Stomach (tissue), 8 donors: ENCODE measurements at regions not wholly inside any gene's neighbourhood (a gene's known extent, or its start where the extent isn't known, plus 50 kb on each side); places are given as distances from the start of the nearest gene placed in this dataset.
A peak's percentile ranks its signal among the peaks of the same experiment; 100 is the strongest.

ENCODE experiments used
- DNase-seq, 2 donors: peaks; one replicate each; pipeline versions ENCODE4 v3.0.0 to v3.0.0-alpha.2; 2013 to 2019
- H3K27ac ChIP-seq, 5 donors: fragments of 200-600 bp in 4 of 5; sonication (generic) in 4 of 5; one replicate each; pipeline ENCODE4 v1.5.1; 2013 to 2019; ENCODE audit warnings: mild to moderate bottlenecking in 1 of 5, moderate library complexity in 1 of 5
- H3K27me3 ChIP-seq, 3 donors: fragments of 200-600 bp; sonication (generic); one replicate each; pipeline ENCODE4 v1.5.1; 2017 to 2019; ENCODE audit warnings: mixed run types in 1 of 3
- H3K36me3 ChIP-seq, 4 donors: fragments of 200-600 bp; sonication (generic); 1 replicate in 3 of 4; 2 replicates in 1 of 4; pipeline ENCODE4 v1.5.1; 2016 to 2019
- H3K4me1 ChIP-seq, 4 donors: fragments of 200-600 bp; sonication (generic); one replicate each; pipeline ENCODE4 v1.5.1; 2016 to 2019
- H3K4me3 ChIP-seq, 4 donors: fragments of 200-600 bp; sonication (generic) in 3 of 4; one replicate each; pipeline ENCODE4 v1.5.1; 2016 to 2019; ENCODE audit warnings: mild to moderate bottlenecking in 1 of 4
- H3K9me3 ChIP-seq, 4 donors: fragments of 200-600 bp; sonication (generic); one replicate each; pipeline ENCODE4 v1.5.1; 2016 to 2019
- CTCF ChIP-seq, 7 experiments: fragments of 450-650 bp in 4 of 7; fragments of 200-600 bp in 3 of 7; sonication (generic) in 3 of 7; IDR thresholded peaks; one replicate each; pipeline ENCODE4 v1.5.1; 2016 to 2019; ENCODE audit warnings: antibody characterized with exemption in 7 of 7, control low read depth in 2 of 7, mild to moderate bottlenecking in 1 of 7
- EP300 ChIP-seq: sonication (generic); formaldehyde crosslinking; IDR thresholded peaks from one replicate; pipeline ENCODE4 v1.6.1; 2017; ENCODE audit warnings: antibody characterized with exemption
- POLR2A ChIP-seq, 4 donors: fragments of 450-650 bp; IDR thresholded peaks; one replicate each; pipeline ENCODE4 v1.6.1; 2016; ENCODE audit warnings: antibody characterized with exemption in 4 of 4, control low read depth in 2 of 4, mild to moderate bottlenecking in 1 of 4, moderate library complexity in 1 of 4
- POLR2AphosphoS5 ChIP-seq, 3 donors: sonication (generic); formaldehyde crosslinking; IDR thresholded peaks; one replicate each; pipeline ENCODE4 v1.6.1; 2016; ENCODE audit warnings: antibody characterized with exemption in 3 of 3
- WGBS, 5 donors: extraction: QIAGEN DNeasy Blood & Tissue Kit in 3 of 5; methylation state at CpG; one replicate each; pipeline versions ENCODE4 v1.1.5 to v1.1.7; 2013 to 2018; 5-methylcytosine and 5-hydroxymethylcytosine counted together
- intact Hi-C: fragments of 100-400 bp; cut with DNase I; formaldehyde crosslinking; loops from one replicate; pipeline ENCODE4 v1.15.1; 2023; ENCODE audit warnings: low total_unique reads
- donor health status: healthy with polysubstance abuse.
- donor health status: Bipolar disorder and iron deficiency.
- donor health status: healthy.

- no peaks in the 10 kb centered on the region for H3K27me3 ChIP-seq
- no peak overlapping the region for H3K4me3 ChIP-seq
- H3K27ac ChIP-seq, result no peak overlapping the region
- intact Hi-C loops, result no loop called here
- TF ChIP-seq EP300, result no peak
- no peak for TF ChIP-seq POLR2AphosphoS5 (IDR thresholded peaks at IDR 0.05)
- no peak for TF ChIP-seq POLR2A (IDR thresholded peaks at IDR 0.05)
- no peaks in the 10 kb centered on the region for H3K36me3 ChIP-seq
- H3K4me1 ChIP-seq, result no peaks in the 10 kb centered on the region
- H3K9me3 ChIP-seq, result no peaks in the 10 kb centered on the region
- DNase-seq, result no peak
Measured at GRCh38 chr12:65643171-65643570, 181.1 kb upstream of the HMGA2 start.

DNA sequence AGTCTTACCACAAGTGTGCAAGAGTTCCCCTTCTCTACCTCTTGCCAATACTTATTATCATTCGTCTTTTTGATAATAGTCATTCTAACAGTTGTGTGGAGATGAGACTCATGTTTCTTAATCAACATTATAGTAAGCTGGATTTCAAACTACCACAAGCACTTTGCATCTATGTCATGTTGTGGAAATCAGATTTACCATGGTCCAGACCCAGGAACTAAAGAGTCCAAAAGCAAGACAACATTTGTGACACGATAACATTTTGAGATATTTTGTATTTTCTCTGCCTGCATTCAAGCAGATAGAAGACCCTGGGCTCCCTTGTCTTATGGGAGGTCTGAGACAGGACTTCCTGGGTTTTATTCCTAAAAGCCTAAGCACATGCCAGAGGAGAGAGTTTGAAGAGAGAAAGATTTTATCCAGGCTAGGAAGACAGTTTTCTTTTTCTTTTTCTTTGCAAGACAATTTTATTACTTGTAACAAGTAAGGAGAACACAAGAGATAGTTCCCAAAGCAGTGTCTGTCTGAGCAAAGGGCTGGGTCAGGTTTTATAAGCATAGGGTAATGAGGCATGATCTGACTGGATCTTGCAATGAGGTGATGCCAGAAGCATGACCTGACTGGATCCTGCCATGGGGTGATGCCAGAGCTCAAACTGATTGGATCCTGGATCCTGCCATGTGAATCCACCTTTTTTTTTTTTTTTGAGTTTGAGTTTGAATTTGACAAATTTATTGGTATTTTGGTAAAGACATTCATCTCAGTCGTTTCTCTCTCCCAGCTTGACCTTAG lies 180.5 kb upstream of the HMGA2 start:
- WGBS, 5 donors, result 73 to 85% (median 80%) methylated on average over 3 of the region's 3 CpGs
- Histone ChIP-seq H3K36me3 (no peaks in the 10 kb centered on the region), H3K9me3 (no peaks in the 10 kb centered on the region), H3K4me1 (peaks cover 0 to 4% (median 0%) of the 10 kb centered on the region in 4 donors), H3K27me3 (no peaks in the 10 kb centered on the region), H3K27ac (no peak overlapping the region), H3K4me3 (no peak overlapping the region)
- intact Hi-C loops, result no loop called here
- no peak for TF ChIP-seq POLR2AphosphoS5 (IDR thresholded peaks at IDR 0.05)
- no peak for TF ChIP-seq CTCF (IDR thresholded peaks at IDR 0.05)
- TF ChIP-seq POLR2A (IDR thresholded peaks at IDR 0.05), result no peak
- TF ChIP-seq EP300, result no peak
- no peak for DNase-seq

DNA sequence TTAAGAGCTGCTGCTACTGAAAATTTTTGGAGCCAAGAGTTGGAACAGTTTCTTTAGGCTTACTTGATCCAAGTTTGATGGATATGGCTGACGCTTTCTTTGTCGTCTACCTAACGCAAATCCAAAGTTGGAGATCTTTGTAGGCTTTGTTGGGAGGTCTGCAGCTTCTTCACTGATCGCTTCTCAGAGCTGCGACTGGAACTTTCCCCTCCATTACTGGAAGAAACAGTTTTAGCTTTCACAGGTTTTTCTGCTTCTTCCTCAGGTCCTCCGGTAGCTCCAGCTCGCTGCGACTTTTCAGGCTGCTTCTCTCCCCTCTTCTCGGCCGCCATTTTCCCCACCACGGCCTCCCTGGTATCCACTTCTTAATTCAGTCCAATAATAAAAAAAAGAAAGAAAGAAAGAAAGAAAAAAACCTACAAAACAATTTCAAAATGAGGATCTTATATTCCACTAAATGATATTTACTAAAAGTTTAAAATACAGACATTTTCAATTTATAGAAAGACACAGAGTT lies 178.1 kb upstream of the HMGA2 start:
- Histone ChIP-seq H3K9me3 (no peaks in the 10 kb centered on the region), H3K36me3 (no peaks in the 10 kb centered on the region), H3K27ac (no peak overlapping the region), H3K4me1 (peaks cover 0 to 5% (median 0%) of the 10 kb centered on the region in 4 donors), H3K4me3 (no peak overlapping the region), H3K27me3 (no peaks in the 10 kb centered on the region)
- intact Hi-C loops, result no loop called here
- TF ChIP-seq POLR2A (IDR thresholded peaks at IDR 0.05) (no peak), CTCF (IDR thresholded peaks at IDR 0.05) (no peak), EP300 (no peak), POLR2AphosphoS5 (IDR thresholded peaks at IDR 0.05) (no peak)
- no peak for DNase-seq
- WGBS, 5 donors, result 90 to 97% (median 96%) methylated on average over 11 of the region's 11 CpGs

GRCh38 chr12:65647074-65647473 lies 177.2 kb upstream of the HMGA2 start:
- Histone ChIP-seq H3K27ac (no peak overlapping the region), H3K9me3 (no peaks in the 10 kb centered on the region), H3K27me3 (no peaks in the 10 kb centered on the region), H3K4me3 (no peak overlapping the region), H3K36me3 (no peaks in the 10 kb centered on the region), H3K4me1 (peaks cover 0 to 5% (median 0%) of the 10 kb centered on the region in 4 donors)
- TF ChIP-seq CTCF (IDR thresholded peaks at IDR 0.05), result no peak
- no peak for TF ChIP-seq POLR2AphosphoS5 (IDR thresholded peaks at IDR 0.05)
- TF ChIP-seq EP300, result no peak
- TF ChIP-seq POLR2A (IDR thresholded peaks at IDR 0.05), result no peak
- WGBS, 5 donors, result 96 to 98% (median 97%) methylated on average over 9 of the region's 9 CpGs
- intact Hi-C loops, result no loop called here
- DNase-seq, result no peak

- 67 to 89% (median 74%) methylated on average over 2 of the region's 2 CpGs for WGBS, 5 donors
- peak overlapping the region in 2 of 5 donors; percentile 22 to 51 for H3K27ac ChIP-seq
- H3K36me3 ChIP-seq, result no peaks in the 10 kb centered on the region
- peaks cover 0 to 5% (median 0%) of the 10 kb centered on the region in 4 donors for H3K4me1 ChIP-seq
- no peak overlapping the region for H3K4me3 ChIP-seq
- intact Hi-C loops, result no loop called here
- no peaks in the 10 kb centered on the region for H3K27me3 ChIP-seq
- H3K9me3 ChIP-seq, result no peaks in the 10 kb centered on the region
- TF ChIP-seq POLR2AphosphoS5 (IDR thresholded peaks at IDR 0.05) (no peak), EP300 (no peak), POLR2A (IDR thresholded peaks at IDR 0.05) (no peak), CTCF (IDR thresholded peaks at IDR 0.05) (no peak)
- DNase-seq, result no peak
Measured at GRCh38 chr12:65648461-65648860, 175.8 kb upstream of the HMGA2 start.
